Colonic mucosa (tissue), 4 donors: ENCODE measurements at regions not wholly inside any gene's neighbourhood (a gene's known extent, or its start where the extent isn't known, plus 50 kb on each side); places are given as distances from the start of the nearest gene placed in this dataset.

Source experiments
- DNase-seq: peaks from one replicate; pipeline ENCODE4 v3.0.0-alpha.2; 2020
- H3K27ac ChIP-seq: fragments of 200-600 bp; one replicate; pipeline ENCODE4 v1.8.0; 2021
- H3K27me3 ChIP-seq: fragments of 200-600 bp; one replicate; pipeline ENCODE4 v1.8.0; 2021
- H3K36me3 ChIP-seq: fragments of 200-600 bp; one replicate; pipeline ENCODE4 v1.8.0; 2021
- H3K4me1 ChIP-seq: fragments of 200-600 bp; one replicate; pipeline ENCODE4 v1.8.0; 2021; ENCODE audit warnings: mild to moderate bottlenecking
- H3K4me3 ChIP-seq: fragments of 200-600 bp; one replicate; pipeline ENCODE4 v1.8.0; 2021
- H3K9ac ChIP-seq, 2 donors: one replicate each; pipeline ENCODE4 v1.7.0; 2013; ENCODE audit warnings: control low read depth in 2 of 2, low read depth in 2 of 2, low read length in 2 of 2
- H3K9me3 ChIP-seq: fragments of 200-600 bp; one replicate; pipeline ENCODE4 v1.8.0; 2021
- intact Hi-C: fragments of 100-400 bp; cut with DNase I; formaldehyde crosslinking; loops from one replicate; pipeline ENCODE4 v1.14.1; 2022
- TF ChIP-seq, protein P1 (sequence below): fragments of 200-600 bp; IDR thresholded peaks from one replicate; pipeline ENCODE4 v1.8.0; 2022; ENCODE audit warnings: antibody characterized with exemption, mild to moderate bottlenecking
- donor health status: healthy.
- donor health status: DM: no; HTN: no; CAD: no.
- donor health status: DM: no; HTN: no; CAD: no.

DNA sequence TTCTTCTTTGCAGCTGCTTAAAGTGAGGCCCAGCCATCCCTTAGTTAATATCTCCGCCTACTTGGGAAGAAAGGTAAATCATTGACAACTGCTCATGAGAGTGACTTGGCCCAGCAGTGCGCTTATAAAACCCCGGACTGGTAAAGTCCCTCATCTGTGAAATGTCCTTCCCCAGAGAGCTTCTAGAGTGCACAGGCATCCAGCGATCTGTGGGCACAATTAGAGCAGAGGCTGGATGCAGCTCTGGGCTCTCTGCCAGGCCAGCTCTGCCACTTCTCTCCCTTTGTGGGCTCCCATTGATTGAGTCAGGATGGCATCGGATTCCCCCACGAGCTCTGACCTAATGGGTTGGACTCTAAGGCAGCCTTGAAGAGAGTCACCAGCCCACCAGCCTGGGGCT, 219.0 kb upstream of the LINGO1 start:
- H3K9me3 ChIP-seq, result no peaks in the 10 kb centered on the region

DNA sequence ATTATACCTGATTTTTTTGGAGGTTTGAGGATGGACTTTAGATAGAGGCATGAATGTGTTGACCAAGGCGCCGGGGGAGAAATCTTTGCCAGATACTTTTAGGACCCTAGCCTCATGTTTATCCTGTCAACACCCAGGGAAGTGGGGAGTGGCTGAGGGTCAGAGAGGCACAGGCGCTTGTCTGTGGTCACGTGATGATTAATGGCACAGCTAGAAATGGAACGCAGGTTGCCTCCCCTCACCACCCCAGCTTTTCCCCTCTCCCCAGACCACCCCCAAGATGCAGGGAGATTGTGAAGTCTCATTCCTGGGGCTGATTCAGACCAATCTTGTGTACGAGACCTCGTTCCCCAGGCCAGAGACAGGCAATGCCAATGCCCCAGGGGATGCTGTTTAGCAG, 218.4 kb upstream of the LINGO1 start:
- TF ChIP-seq, protein P1, sequence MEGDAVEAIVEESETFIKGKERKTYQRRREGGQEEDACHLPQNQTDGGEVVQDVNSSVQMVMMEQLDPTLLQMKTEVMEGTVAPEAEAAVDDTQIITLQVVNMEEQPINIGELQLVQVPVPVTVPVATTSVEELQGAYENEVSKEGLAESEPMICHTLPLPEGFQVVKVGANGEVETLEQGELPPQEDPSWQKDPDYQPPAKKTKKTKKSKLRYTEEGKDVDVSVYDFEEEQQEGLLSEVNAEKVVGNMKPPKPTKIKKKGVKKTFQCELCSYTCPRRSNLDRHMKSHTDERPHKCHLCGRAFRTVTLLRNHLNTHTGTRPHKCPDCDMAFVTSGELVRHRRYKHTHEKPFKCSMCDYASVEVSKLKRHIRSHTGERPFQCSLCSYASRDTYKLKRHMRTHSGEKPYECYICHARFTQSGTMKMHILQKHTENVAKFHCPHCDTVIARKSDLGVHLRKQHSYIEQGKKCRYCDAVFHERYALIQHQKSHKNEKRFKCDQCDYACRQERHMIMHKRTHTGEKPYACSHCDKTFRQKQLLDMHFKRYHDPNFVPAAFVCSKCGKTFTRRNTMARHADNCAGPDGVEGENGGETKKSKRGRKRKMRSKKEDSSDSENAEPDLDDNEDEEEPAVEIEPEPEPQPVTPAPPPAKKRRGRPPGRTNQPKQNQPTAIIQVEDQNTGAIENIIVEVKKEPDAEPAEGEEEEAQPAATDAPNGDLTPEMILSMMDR, result no peak
- Histone ChIP-seq H3K4me3 (no peak overlapping the region), H3K9me3 (no peaks in the 10 kb centered on the region), H3K4me1 (peaks cover 5% of the 10 kb centered on the region), H3K9ac (no peak overlapping the region), H3K36me3 (no peaks in the 10 kb centered on the region), H3K27me3 (no peaks in the 10 kb centered on the region), H3K27ac (no peak overlapping the region)
- no peak for DNase-seq
- intact Hi-C loops, result no loop called here

More for the DNA sequence above, 219.0 kb upstream of the LINGO1 start:
- Histone ChIP-seq H3K27ac (no peak overlapping the region), H3K36me3 (no peaks in the 10 kb centered on the region), H3K27me3 (no peaks in the 10 kb centered on the region), H3K9ac (peak overlapping the region in 1 of 2 donors; percentile 38), H3K4me1 (peaks cover 5% of the 10 kb centered on the region), H3K4me3 (no peak overlapping the region)
- intact Hi-C loops, result no loop called here
- TF ChIP-seq, protein P1, result no peak
- DNase-seq, result no peak

DNA sequence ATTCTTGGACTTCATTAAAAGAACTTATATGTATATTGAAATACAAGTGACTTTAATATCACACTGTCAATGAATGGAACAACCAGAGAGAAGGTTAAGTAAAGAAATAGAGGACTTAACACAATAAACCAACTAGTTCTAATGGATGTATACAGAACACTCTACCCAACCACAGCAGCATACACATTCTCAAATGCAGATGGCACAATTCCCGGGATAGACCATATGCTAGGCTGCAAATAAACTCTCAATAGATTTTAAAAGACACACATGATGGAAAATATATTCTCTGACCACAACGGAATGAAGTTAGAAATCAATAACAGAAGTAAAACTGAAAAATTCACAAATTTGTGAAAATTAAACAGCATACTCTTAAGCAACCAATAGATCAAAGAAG, 214.3 kb upstream of the LINGO1 start:
- TF ChIP-seq, protein P1, result no peak
- Histone ChIP-seq H3K27me3 (no peaks in the 10 kb centered on the region), H3K4me1 (no peaks in the 10 kb centered on the region), H3K9me3 (no peaks in the 10 kb centered on the region), H3K9ac (no peak overlapping the region), H3K36me3 (no peaks in the 10 kb centered on the region), H3K4me3 (no peak overlapping the region), H3K27ac (no peak overlapping the region)
- no peak for DNase-seq
- intact Hi-C loops, result no loop called here

DNA sequence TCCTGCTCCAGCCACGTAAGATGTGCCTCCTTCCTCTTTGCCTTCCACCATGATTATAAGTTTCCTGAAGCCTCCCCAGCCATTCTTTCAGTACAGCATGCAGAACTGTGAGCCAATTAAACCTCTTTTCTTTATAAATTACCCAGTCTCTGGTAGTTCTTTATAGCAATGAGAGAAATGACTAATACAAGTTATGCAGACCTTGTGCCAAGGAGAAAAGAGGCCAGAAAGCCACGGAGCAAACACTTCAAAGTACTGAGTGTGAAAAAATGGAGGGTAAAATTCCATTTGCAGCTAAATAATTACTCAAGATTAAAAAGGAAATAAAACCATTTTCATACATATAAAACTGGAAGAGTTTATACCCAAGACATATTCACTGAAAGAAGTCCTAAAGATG, 213.6 kb upstream of the LINGO1 start:
- no peaks in the 10 kb centered on the region for H3K9me3 ChIP-seq
- no peaks in the 10 kb centered on the region for H3K36me3 ChIP-seq
- no peak for DNase-seq
- no peak overlapping the region for H3K9ac ChIP-seq
- intact Hi-C loops, result no loop called here
- TF ChIP-seq, protein P1, result no peak
- H3K27me3 ChIP-seq, result no peaks in the 10 kb centered on the region
- H3K4me3 ChIP-seq, result no peak overlapping the region
- H3K4me1 ChIP-seq, result no peaks in the 10 kb centered on the region
- no peak overlapping the region for H3K27ac ChIP-seq

DNA sequence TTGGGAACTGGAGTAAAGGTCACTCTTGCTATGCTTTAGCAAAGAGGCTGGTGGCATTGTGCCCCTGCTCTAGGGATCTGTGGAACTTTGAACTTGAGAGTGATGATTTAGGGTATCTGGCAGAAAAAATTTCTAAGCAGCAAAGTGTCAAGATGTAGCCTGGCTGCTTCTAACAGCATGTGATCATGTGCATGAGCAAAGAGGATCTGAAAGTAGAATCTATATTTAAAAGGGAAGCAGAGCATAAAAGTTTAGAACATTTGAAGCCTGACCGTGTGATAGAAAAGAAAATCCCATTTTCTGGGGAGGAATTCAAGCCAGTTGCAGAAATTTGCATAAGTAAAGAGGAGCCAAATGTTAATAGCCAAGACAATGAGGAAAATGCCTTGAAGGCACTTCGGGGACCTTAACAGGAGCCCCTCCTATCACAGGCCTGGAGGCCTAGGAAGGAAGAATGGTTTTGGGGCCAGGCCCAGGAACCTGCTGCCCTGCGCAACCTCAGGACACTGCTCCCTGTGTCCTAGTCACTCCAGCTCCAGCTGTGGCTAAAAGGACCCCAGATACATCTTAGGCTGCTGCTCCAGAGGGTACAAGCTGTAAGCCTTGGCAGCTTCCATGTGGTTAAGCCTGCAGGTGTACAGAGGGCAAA, 212.2 kb upstream of the LINGO1 start:
- Histone ChIP-seq H3K9me3 (no peaks in the 10 kb centered on the region), H3K4me3 (no peak overlapping the region), H3K9ac (no peak overlapping the region), H3K4me1 (no peaks in the 10 kb centered on the region), H3K27ac (no peak overlapping the region), H3K36me3 (no peaks in the 10 kb centered on the region), H3K27me3 (no peaks in the 10 kb centered on the region)
- intact Hi-C loops, result no loop called here
- DNase-seq, result no peak
- TF ChIP-seq, protein P1, result no peak
